ENCODE measurements at regions not wholly inside any gene's neighbourhood (a gene's known extent, or its start where the extent isn't known, plus 50 kb on each side); places are given as distances from the start of the nearest gene placed in this dataset.

DNA sequence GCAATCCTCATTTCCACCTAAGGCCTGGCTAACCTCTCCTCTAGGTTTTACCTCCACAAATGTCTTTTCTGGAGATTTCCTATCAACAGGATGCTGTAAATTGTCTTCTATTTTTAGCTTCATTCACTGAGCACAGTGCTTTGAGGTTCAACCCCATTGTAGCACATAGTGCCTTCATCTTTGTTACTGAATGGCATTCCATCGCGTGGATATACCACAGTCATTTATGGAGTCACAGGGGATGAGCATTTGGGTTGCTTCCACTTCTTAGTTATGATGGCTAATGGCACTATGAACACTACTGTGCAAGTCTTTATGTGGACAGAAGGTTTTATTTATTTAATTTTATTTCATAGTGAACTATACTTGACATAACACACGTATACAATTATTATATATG is 387.1 kb downstream of the SMOC2 start:
- H3K36me3 ChIP-seq (replicated peaks in 1 of 2; ENCODE audit: control extremely low read depth in 1 of 2, control insufficient read depth in 1 of 2, extremely low read depth in 1 of 2, insufficient read depth in 2 of 2, low read length in 1 of 2): no peaks in the 10 kb centered on the region
- Mint-ChIP-seq H3K9me3 (ENCODE audit: insufficient read depth) (no peaks in the 10 kb centered on the region), H3K4me3 (no peak overlapping the region), H3K27me3 (no peaks in the 10 kb centered on the region), H3K4me1 (no peaks in the 10 kb centered on the region), H3K27ac (no peak overlapping the region)
- no peak overlapping the region for H2AFZ ChIP-seq (ENCODE audit: insufficient read depth, low read depth, low read length, poor library complexity, severe bottlenecking)
- POLR2A ChIA-PET: no interaction called here
- no peak for DNase-seq
- no peaks in the 10 kb centered on the region for H3K27me3 ChIP-seq (replicated peaks in 1 of 4; ENCODE audit: control extremely low read depth in 1 of 4, control insufficient read depth in 3 of 4, insufficient read depth in 4 of 4, low read length in 3 of 4)
- no peaks in the 10 kb centered on the region for H3K4me1 ChIP-seq (ENCODE audit: control insufficient read depth in 2 of 2, insufficient read depth in 2 of 2, low read length in 2 of 2)
- no peak overlapping the region for H3K4me2 ChIP-seq (replicated peaks; ENCODE audit: low read depth, low read length, poor library complexity, severe bottlenecking)
- TF ChIP-seq, protein P1, sequence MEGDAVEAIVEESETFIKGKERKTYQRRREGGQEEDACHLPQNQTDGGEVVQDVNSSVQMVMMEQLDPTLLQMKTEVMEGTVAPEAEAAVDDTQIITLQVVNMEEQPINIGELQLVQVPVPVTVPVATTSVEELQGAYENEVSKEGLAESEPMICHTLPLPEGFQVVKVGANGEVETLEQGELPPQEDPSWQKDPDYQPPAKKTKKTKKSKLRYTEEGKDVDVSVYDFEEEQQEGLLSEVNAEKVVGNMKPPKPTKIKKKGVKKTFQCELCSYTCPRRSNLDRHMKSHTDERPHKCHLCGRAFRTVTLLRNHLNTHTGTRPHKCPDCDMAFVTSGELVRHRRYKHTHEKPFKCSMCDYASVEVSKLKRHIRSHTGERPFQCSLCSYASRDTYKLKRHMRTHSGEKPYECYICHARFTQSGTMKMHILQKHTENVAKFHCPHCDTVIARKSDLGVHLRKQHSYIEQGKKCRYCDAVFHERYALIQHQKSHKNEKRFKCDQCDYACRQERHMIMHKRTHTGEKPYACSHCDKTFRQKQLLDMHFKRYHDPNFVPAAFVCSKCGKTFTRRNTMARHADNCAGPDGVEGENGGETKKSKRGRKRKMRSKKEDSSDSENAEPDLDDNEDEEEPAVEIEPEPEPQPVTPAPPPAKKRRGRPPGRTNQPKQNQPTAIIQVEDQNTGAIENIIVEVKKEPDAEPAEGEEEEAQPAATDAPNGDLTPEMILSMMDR (IDR thresholded peaks at IDR 0.05): no peak
- no peak for TF ChIP-seq EZH2 (IDR thresholded peaks at IDR 0.05; ENCODE audit: borderline replicate concordance, insufficient read depth, low read depth, low read length, poor library complexity, severe bottlenecking)
- no peaks in the 10 kb centered on the region for H3K79me2 ChIP-seq (ENCODE audit: control insufficient read depth, insufficient read depth, low read length)
- WGBS (ENCODE audit: insufficient coverage): 86% methylated on average over 2 of the region's 3 CpGs
- intact Hi-C loops (cut with micrococcal nuclease): no loop called here
- CTCF ChIA-PET: no interaction called here
- H4K20me1 ChIP-seq (ENCODE audit: control insufficient read depth, insufficient read depth, low read length, poor library complexity, severe bottlenecking): no peaks in the 10 kb centered on the region
- no peak overlapping the region for H3K9ac ChIP-seq (ENCODE audit: low read length)
- H3K4me3 ChIP-seq (ENCODE audit: control extremely low read depth in 1 of 5, extremely low read depth in 1 of 5, insufficient read depth in 1 of 5, low read depth in 2 of 5, low read length in 4 of 5): no peak overlapping the region
- H3K27ac ChIP-seq (ENCODE audit: low read length in 2 of 2): no peak overlapping the region
- peaks cover 0 to 10% (median 0%) of the 10 kb centered on the region in 3 donors for H3K9me3 ChIP-seq (ENCODE audit: control extremely low read depth in 1 of 3, control insufficient read depth in 2 of 3, insufficient read depth in 1 of 3, low read length in 2 of 3)
- no peak for ATAC-seq (ENCODE audit: low read depth)

DNA sequence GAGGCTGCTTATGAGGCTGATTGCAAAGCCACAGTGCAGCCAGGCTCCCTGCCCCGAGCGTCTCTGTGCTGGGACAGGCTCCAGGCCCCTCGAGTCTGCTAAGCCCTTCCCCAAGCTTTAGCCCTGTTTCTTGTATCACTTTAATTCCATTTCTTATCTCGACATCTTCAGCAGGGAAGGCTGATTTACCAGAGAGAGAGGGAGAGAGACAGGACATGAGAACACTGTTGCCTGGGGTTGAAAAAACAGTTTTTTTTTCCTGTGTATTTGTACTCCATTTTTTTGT is 386.5 kb downstream of the SMOC2 start:
- no peaks in the 10 kb centered on the region for H3K4me1 Mint-ChIP-seq
- no peak overlapping the region for H2AFZ ChIP-seq (ENCODE audit: insufficient read depth, low read depth, low read length, poor library complexity, severe bottlenecking)
- ChIA-PET POLR2A (no interaction called here), CTCF (no interaction called here)
- no peak for DNase-seq
- intact Hi-C loops (cut with micrococcal nuclease): no loop called here
- no peak overlapping the region for H3K4me3 ChIP-seq (ENCODE audit: control extremely low read depth in 1 of 5, extremely low read depth in 1 of 5, insufficient read depth in 1 of 5, low read depth in 2 of 5, low read length in 4 of 5)
- H3K4me3 Mint-ChIP-seq: no peak overlapping the region
- no peak overlapping the region for H3K27ac Mint-ChIP-seq
- no peaks in the 10 kb centered on the region for H3K79me2 ChIP-seq (ENCODE audit: control insufficient read depth, insufficient read depth, low read length)
- 92% methylated on average over 2 of the region's 4 CpGs for whole genome bisulfite sequencing (ENCODE audit: insufficient coverage)
- H3K9me3 Mint-ChIP-seq (ENCODE audit: insufficient read depth): no peaks in the 10 kb centered on the region
- H4K20me1 ChIP-seq (ENCODE audit: control insufficient read depth, insufficient read depth, low read length, poor library complexity, severe bottlenecking): no peaks in the 10 kb centered on the region
- peaks cover 0 to 10% (median 0%) of the 10 kb centered on the region in 3 donors for H3K9me3 ChIP-seq (ENCODE audit: control extremely low read depth in 1 of 3, control insufficient read depth in 2 of 3, insufficient read depth in 1 of 3, low read length in 2 of 3)
- no peak overlapping the region for H3K4me2 ChIP-seq (replicated peaks; ENCODE audit: low read depth, low read length, poor library complexity, severe bottlenecking)
- TF ChIP-seq EZH2 (IDR thresholded peaks at IDR 0.05; ENCODE audit: borderline replicate concordance, insufficient read depth, low read depth, low read length, poor library complexity, severe bottlenecking): no peak
- TF ChIP-seq, protein P1 (IDR thresholded peaks at IDR 0.05): no peak
- H3K9ac ChIP-seq (ENCODE audit: low read length): no peak overlapping the region
- ATAC-seq (ENCODE audit: low read depth): no peak
- H3K27me3 Mint-ChIP-seq: no peaks in the 10 kb centered on the region
- no peaks in the 10 kb centered on the region for H3K4me1 ChIP-seq (ENCODE audit: control insufficient read depth in 2 of 2, insufficient read depth in 2 of 2, low read length in 2 of 2)
- H3K36me3 ChIP-seq (replicated peaks in 1 of 2; ENCODE audit: control extremely low read depth in 1 of 2, control insufficient read depth in 1 of 2, extremely low read depth in 1 of 2, insufficient read depth in 2 of 2, low read length in 1 of 2): no peaks in the 10 kb centered on the region
- H3K27me3 ChIP-seq (replicated peaks in 1 of 4; ENCODE audit: control extremely low read depth in 1 of 4, control insufficient read depth in 3 of 4, insufficient read depth in 4 of 4, low read length in 3 of 4): no peaks in the 10 kb centered on the region
- H3K27ac ChIP-seq (ENCODE audit: low read length in 2 of 2): no peak overlapping the region

Measured in B cell (primary cell).